ENCODE measurements at regions not wholly inside any gene's neighbourhood (a gene's known extent, or its start where the extent isn't known, plus 50 kb on each side); places are given as distances from the start of the nearest gene placed in this dataset.

DNA sequence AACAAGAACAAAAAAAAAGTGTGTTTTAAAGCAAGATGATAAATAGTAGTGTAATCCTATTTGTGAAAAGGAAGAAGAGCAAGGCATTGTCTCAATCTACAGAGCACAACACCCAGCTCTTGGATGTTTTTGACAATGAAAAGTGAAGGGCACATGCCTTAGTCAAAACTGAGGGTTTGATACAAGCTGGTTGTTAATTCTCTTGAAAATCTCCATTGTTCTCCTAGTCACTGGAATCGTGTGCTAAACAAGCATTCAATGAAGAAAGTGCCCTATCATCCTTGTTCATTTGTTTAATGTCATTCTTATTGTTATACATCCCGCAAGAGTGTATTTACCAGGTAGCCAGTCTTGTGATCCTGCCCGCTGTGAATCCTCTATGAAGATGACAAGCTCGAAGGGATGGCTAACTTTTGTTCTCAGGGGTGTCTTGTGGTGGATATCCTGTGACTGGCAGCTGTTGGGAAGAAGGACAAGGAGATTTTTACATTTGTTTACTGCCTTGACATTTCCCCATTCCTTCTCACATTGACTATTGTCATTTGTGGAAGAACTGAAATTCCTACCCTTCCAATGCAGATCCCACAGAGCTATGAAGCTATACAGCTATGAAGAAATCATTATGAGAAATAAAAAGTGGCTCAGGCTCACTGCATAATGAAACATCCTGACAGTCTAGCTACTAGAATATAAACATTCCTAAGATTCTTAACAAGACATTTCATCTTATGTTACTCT lies 175.9 kb downstream of the VGLL3 start:
- Histone ChIP-seq H3K79me2 (ENCODE audit: insufficient read depth, low read length) (no peaks in the 10 kb centered on the region), H3K9me2 (replicated peaks; ENCODE audit: insufficient read depth, low read length) (no peaks in the 10 kb centered on the region), H4K20me1 (ENCODE audit: low read depth, low read length) (no peaks in the 10 kb centered on the region), H3F3A (ENCODE audit: insufficient read depth) (no peaks in the 10 kb centered on the region), H3K27ac (ENCODE audit: low read depth, low read length) (no peak overlapping the region), H3K4me2 (ENCODE audit: low read depth, low read length, poor library complexity, severe bottlenecking) (no peak overlapping the region), H3K4me3 (ENCODE audit: insufficient read depth, low read length, poor library complexity, severe bottlenecking) (no peak overlapping the region), H3K9me3 (ENCODE audit: insufficient read depth, low read length) (no peaks in the 10 kb centered on the region), H3K9ac (ENCODE audit: low read length) (no peak overlapping the region), H3K27me3 (ENCODE audit: low read length) (no peaks in the 10 kb centered on the region), H3K36me3 (ENCODE audit: low read length) (no peaks in the 10 kb centered on the region), H2AFZ (ENCODE audit: low read depth, low read length, severe bottlenecking) (no peak overlapping the region)
- no peak for TF ChIP-seq EZH2phosphoT487 (conservative IDR thresholded peaks at IDR 0.05; ENCODE audit: low read length)
- TF ChIP-seq, protein P1, sequence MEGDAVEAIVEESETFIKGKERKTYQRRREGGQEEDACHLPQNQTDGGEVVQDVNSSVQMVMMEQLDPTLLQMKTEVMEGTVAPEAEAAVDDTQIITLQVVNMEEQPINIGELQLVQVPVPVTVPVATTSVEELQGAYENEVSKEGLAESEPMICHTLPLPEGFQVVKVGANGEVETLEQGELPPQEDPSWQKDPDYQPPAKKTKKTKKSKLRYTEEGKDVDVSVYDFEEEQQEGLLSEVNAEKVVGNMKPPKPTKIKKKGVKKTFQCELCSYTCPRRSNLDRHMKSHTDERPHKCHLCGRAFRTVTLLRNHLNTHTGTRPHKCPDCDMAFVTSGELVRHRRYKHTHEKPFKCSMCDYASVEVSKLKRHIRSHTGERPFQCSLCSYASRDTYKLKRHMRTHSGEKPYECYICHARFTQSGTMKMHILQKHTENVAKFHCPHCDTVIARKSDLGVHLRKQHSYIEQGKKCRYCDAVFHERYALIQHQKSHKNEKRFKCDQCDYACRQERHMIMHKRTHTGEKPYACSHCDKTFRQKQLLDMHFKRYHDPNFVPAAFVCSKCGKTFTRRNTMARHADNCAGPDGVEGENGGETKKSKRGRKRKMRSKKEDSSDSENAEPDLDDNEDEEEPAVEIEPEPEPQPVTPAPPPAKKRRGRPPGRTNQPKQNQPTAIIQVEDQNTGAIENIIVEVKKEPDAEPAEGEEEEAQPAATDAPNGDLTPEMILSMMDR (IDR thresholded peaks at IDR 0.05; ENCODE audit: insufficient read depth, low read length, poor library complexity, severe bottlenecking): no peak

DNA sequence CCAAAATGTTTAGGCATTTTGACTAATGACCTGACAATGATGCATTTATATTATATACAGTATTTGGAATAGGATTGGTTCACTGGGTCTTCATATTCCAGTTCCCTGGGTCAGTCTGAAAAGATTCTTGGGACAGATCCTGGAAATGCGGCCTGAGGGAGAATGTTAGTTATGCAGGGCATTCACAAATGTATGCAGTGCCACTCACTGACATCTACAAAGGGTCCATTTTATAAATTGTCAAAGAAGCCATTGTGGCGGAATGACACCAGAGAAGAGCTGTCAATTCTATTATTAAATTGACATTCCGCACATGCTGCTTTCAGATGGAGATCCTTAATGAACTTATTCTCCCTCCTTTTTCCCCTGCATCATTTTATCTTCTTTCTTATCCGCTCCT lies 176.6 kb downstream of the VGLL3 start:
- TF ChIP-seq, protein P1 (IDR thresholded peaks at IDR 0.05; ENCODE audit: insufficient read depth, low read length, poor library complexity, severe bottlenecking): no peak
- no peak for TF ChIP-seq EZH2phosphoT487 (conservative IDR thresholded peaks at IDR 0.05; ENCODE audit: low read length)
- no peaks in the 10 kb centered on the region for H3F3A ChIP-seq (ENCODE audit: insufficient read depth)
- H4K20me1 ChIP-seq (ENCODE audit: low read depth, low read length): no peaks in the 10 kb centered on the region
- H3K36me3 ChIP-seq (ENCODE audit: low read length): no peaks in the 10 kb centered on the region
- H3K79me2 ChIP-seq (ENCODE audit: insufficient read depth, low read length): no peaks in the 10 kb centered on the region
- H3K9me3 ChIP-seq (ENCODE audit: insufficient read depth, low read length): no peaks in the 10 kb centered on the region
- no peaks in the 10 kb centered on the region for H3K9me2 ChIP-seq (replicated peaks; ENCODE audit: insufficient read depth, low read length)
- H3K27ac ChIP-seq (ENCODE audit: low read depth, low read length): no peak overlapping the region
- H2AFZ ChIP-seq (ENCODE audit: low read depth, low read length, severe bottlenecking): no peak overlapping the region
- H3K9ac ChIP-seq (ENCODE audit: low read length): no peak overlapping the region
- H3K4me3 ChIP-seq (ENCODE audit: insufficient read depth, low read length, poor library complexity, severe bottlenecking): no peak overlapping the region
- H3K4me2 ChIP-seq (ENCODE audit: low read depth, low read length, poor library complexity, severe bottlenecking): no peak overlapping the region
- no peaks in the 10 kb centered on the region for H3K27me3 ChIP-seq (ENCODE audit: low read length)

DNA sequence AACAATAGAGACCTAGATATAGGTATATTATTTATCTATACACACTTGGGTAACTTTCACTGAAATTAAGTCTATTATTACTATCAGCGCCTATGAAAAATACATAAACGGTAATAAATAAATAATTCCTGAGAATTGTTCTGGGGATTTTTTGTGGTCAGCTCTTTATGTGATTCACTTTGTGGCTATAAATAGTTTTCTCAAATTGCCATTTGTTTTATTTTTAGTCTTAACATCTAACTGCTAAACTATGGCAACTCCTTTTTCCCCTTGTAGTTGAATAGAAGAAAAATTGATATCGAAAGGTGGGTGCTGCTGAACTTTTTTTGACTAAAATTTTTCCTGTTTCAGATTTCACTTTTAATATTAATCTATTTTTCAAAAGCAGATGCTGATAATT lies 189.0 kb downstream of the VGLL3 start:
- Histone ChIP-seq H3K9me3 (ENCODE audit: insufficient read depth, low read length) (no peaks in the 10 kb centered on the region), H3K9ac (ENCODE audit: low read length) (no peak overlapping the region), H3K27ac (ENCODE audit: low read depth, low read length) (no peak overlapping the region), H3K4me3 (ENCODE audit: insufficient read depth, low read length, poor library complexity, severe bottlenecking) (no peak overlapping the region), H3F3A (ENCODE audit: insufficient read depth) (no peaks in the 10 kb centered on the region), H3K36me3 (ENCODE audit: low read length) (no peaks in the 10 kb centered on the region), H3K27me3 (ENCODE audit: low read length) (no peaks in the 10 kb centered on the region), H3K4me2 (ENCODE audit: low read depth, low read length, poor library complexity, severe bottlenecking) (no peak overlapping the region), H2AFZ (ENCODE audit: low read depth, low read length, severe bottlenecking) (no peak overlapping the region), H3K79me2 (ENCODE audit: insufficient read depth, low read length) (no peaks in the 10 kb centered on the region), H4K20me1 (ENCODE audit: low read depth, low read length) (no peaks in the 10 kb centered on the region), H3K9me2 (replicated peaks; ENCODE audit: insufficient read depth, low read length) (no peaks in the 10 kb centered on the region)
- TF ChIP-seq, protein P1 (IDR thresholded peaks at IDR 0.05; ENCODE audit: insufficient read depth, low read length, poor library complexity, severe bottlenecking): no peak
- TF ChIP-seq EZH2phosphoT487 (conservative IDR thresholded peaks at IDR 0.05; ENCODE audit: low read length): no peak
